ENCODE measurements at regions not wholly inside any gene's neighbourhood (a gene's known extent, or its start where the extent isn't known, plus 50 kb on each side); places are given as distances from the start of the nearest gene placed in this dataset.

DNA sequence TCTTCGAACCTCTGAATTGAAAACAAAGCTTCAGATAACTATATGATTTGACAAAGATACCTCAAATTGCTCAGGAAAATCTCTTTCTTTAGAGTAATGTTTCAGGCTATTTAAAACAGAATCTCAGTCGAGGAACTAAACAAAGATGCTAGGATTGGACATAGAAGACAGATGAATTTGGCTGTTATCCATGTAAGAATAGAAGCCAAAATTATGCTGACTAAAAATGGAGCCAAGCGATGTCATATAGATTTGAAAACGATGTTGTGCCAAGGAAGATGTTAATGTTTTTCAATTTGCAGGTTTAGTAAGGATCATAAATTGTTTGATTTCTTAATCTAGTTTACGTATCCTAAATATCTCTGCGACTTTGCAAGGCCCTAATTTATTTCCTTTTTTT, 295.9 kb downstream of the FOXG1 start (continued):
- TF ChIP-seq KLF1 (tag by site-specific recombination; IDR thresholded peaks at IDR 0.05), result no peak
- TF ChIP-seq ZNF521 (tag by site-specific recombination; IDR thresholded peaks at IDR 0.05), result no peak
- no peak for TF ChIP-seq RBAK (tag by site-specific recombination; IDR thresholded peaks at IDR 0.05)
- no peak for TF ChIP-seq ZNF341 (tag by site-specific recombination; IDR thresholded peaks at IDR 0.05; ENCODE audit: low read depth)
- TF ChIP-seq ZNF423 (tag by site-specific recombination; IDR thresholded peaks at IDR 0.05), result no peak
- TF ChIP-seq SCRT2 (tag by site-specific recombination; IDR thresholded peaks at IDR 0.05), result no peak

DNA sequence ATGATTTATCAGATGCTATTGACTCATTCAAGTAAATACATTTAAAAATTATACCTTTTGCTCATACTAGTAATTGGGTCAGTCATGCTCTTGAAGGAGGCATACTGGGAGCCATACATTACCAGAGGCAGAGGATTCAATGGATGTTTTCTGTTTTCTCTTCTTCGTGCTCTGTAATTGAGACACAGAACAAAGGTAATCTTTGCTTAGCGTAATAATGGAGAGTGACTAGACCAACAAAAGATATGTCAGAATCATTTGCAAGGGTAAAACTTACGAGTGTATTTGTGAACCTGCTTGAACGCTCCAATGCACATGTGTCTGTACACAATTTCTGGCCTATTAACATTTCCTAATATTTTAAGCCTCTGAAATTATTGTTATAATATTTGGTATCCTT, 296.4 kb downstream of the FOXG1 start:
- Histone ChIP-seq H3K4me1 (ENCODE audit: control insufficient read depth, insufficient read depth, low read length) (no peaks in the 10 kb centered on the region), H3K4me3 (ENCODE audit: low read depth, low read length) (no peak overlapping the region), H3K27ac (ENCODE audit: extremely low read depth, low read depth, low read length) (no peak overlapping the region), H3K9me3 (ENCODE audit: control insufficient read depth, insufficient read depth, low read depth, low read length) (no peaks in the 10 kb centered on the region), H3K36me3 (ENCODE audit: control insufficient read depth in 2 of 2, insufficient read depth in 1 of 2, low read length in 2 of 2) (no peaks in the 10 kb centered on the region)
- TF ChIP-seq ZNF433 (tag by site-specific recombination; IDR thresholded peaks at IDR 0.05; ENCODE audit: low read depth), result no peak
- no peak for TF ChIP-seq REPIN1 (tag by site-specific recombination; IDR thresholded peaks at IDR 0.05; ENCODE audit: low read depth)
- TF ChIP-seq, protein P1, sequence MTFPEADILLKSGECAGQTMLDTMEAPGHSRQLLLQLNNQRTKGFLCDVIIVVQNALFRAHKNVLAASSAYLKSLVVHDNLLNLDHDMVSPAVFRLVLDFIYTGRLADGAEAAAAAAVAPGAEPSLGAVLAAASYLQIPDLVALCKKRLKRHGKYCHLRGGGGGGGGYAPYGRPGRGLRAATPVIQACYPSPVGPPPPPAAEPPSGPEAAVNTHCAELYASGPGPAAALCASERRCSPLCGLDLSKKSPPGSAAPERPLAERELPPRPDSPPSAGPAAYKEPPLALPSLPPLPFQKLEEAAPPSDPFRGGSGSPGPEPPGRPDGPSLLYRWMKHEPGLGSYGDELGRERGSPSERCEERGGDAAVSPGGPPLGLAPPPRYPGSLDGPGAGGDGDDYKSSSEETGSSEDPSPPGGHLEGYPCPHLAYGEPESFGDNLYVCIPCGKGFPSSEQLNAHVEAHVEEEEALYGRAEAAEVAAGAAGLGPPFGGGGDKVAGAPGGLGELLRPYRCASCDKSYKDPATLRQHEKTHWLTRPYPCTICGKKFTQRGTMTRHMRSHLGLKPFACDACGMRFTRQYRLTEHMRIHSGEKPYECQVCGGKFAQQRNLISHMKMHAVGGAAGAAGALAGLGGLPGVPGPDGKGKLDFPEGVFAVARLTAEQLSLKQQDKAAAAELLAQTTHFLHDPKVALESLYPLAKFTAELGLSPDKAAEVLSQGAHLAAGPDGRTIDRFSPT (tag by site-specific recombination; IDR thresholded peaks at IDR 0.05), result no peak
- TF ChIP-seq ZNF184 (tag by site-specific recombination; IDR thresholded peaks at IDR 0.05), result no peak
- TF ChIP-seq ZNF561 (tag by site-specific recombination; IDR thresholded peaks at IDR 0.05; ENCODE audit: borderline replicate concordance), result no peak
- TF ChIP-seq, protein P2, sequence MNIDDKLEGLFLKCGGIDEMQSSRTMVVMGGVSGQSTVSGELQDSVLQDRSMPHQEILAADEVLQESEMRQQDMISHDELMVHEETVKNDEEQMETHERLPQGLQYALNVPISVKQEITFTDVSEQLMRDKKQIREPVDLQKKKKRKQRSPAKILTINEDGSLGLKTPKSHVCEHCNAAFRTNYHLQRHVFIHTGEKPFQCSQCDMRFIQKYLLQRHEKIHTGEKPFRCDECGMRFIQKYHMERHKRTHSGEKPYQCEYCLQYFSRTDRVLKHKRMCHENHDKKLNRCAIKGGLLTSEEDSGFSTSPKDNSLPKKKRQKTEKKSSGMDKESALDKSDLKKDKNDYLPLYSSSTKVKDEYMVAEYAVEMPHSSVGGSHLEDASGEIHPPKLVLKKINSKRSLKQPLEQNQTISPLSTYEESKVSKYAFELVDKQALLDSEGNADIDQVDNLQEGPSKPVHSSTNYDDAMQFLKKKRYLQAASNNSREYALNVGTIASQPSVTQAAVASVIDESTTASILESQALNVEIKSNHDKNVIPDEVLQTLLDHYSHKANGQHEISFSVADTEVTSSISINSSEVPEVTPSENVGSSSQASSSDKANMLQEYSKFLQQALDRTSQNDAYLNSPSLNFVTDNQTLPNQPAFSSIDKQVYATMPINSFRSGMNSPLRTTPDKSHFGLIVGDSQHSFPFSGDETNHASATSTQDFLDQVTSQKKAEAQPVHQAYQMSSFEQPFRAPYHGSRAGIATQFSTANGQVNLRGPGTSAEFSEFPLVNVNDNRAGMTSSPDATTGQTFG (tag by site-specific recombination; IDR thresholded peaks at IDR 0.05; ENCODE audit: borderline replicate concordance), result no peak
- TF ChIP-seq, protein P3, sequence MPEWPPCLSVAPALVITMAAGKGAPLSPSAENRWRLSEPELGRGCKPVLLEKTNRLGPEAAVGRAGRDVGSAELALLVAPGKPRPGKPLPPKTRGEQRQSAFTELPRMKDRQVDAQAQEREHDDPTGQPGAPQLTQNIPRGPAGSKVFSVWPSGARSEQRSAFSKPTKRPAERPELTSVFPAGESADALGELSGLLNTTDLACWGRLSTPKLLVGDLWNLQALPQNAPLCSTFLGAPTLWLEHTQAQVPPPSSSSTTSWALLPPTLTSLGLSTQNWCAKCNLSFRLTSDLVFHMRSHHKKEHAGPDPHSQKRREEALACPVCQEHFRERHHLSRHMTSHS (tag by site-specific recombination; IDR thresholded peaks at IDR 0.05), result no peak
- no peak for TF ChIP-seq GFI1B (tag by site-specific recombination; IDR thresholded peaks at IDR 0.05)
- TF ChIP-seq ZBTB17 (tag by site-specific recombination; IDR thresholded peaks at IDR 0.05), result no peak
- TF ChIP-seq, protein P4, sequence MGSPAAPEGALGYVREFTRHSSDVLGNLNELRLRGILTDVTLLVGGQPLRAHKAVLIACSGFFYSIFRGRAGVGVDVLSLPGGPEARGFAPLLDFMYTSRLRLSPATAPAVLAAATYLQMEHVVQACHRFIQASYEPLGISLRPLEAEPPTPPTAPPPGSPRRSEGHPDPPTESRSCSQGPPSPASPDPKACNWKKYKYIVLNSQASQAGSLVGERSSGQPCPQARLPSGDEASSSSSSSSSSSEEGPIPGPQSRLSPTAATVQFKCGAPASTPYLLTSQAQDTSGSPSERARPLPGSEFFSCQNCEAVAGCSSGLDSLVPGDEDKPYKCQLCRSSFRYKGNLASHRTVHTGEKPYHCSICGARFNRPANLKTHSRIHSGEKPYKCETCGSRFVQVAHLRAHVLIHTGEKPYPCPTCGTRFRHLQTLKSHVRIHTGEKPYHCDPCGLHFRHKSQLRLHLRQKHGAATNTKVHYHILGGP (tag by site-specific recombination; IDR thresholded peaks at IDR 0.05), result no peak
- no peak for TF ChIP-seq ZNF791 (tag by site-specific recombination; IDR thresholded peaks at IDR 0.05)
- TF ChIP-seq ZBTB21 (tag by site-specific recombination; IDR thresholded peaks at IDR 0.05), result no peak
- TF ChIP-seq SETDB1 (IDR thresholded peaks at IDR 0.05; ENCODE audit: insufficient read length, low read length), result no peak
- no peak for TF ChIP-seq ZBTB1 (tag by site-specific recombination; IDR thresholded peaks at IDR 0.05)
- TF ChIP-seq KLF7 (tag by site-specific recombination; IDR thresholded peaks at IDR 0.05; ENCODE audit: borderline replicate concordance), result no peak
- TF ChIP-seq, protein P5, sequence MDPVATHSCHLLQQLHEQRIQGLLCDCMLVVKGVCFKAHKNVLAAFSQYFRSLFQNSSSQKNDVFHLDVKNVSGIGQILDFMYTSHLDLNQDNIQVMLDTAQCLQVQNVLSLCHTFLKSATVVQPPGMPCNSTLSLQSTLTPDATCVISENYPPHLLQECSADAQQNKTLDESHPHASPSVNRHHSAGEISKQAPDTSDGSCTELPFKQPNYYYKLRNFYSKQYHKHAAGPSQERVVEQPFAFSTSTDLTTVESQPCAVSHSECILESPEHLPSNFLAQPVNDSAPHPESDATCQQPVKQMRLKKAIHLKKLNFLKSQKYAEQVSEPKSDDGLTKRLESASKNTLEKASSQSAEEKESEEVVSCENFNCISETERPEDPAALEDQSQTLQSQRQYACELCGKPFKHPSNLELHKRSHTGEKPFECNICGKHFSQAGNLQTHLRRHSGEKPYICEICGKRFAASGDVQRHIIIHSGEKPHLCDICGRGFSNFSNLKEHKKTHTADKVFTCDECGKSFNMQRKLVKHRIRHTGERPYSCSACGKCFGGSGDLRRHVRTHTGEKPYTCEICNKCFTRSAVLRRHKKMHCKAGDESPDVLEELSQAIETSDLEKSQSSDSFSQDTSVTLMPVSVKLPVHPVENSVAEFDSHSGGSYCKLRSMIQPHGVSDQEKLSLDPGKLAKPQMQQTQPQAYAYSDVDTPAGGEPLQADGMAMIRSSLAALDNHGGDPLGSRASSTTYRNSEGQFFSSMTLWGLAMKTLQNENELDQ (tag by site-specific recombination; IDR thresholded peaks at IDR 0.05; ENCODE audit: low read depth), result no peak
- CTCF ChIA-PET, result no interaction called here
- POLR2A ChIA-PET, result no interaction called here
